Prostate gland (tissue), 2 donors: ENCODE measurements at regions not wholly inside any gene's neighbourhood (a gene's known extent, or its start where the extent isn't known, plus 50 kb on each side); places are given as distances from the start of the nearest gene placed in this dataset.

ENCODE experiments used
- DNase-seq: peaks from one replicate; pipeline ENCODE4 v3.0.0-alpha.2; 2019; ENCODE audit warnings: low spot score
- H3K27ac ChIP-seq, 2 donors: fragments of 200-600 bp; sonication (generic); 2 replicates each; pipeline ENCODE4 v1.5.1; 2017 to 2019
- H3K27me3 ChIP-seq: fragments of 200-600 bp; sonication (generic); replicated peaks from 2 replicates; pipeline ENCODE4 v1.5.1; 2019; ENCODE audit not compliant: insufficient read depth
- H3K36me3 ChIP-seq, 2 donors: fragments of 200-600 bp; sonication (generic); 1 replicate in 1 of 2; 2 replicates in 1 of 2; pipeline versions ENCODE4 v1.5.1 to v1.8.1; 2017 to 2019
- H3K4me1 ChIP-seq: fragments of 200-600 bp; sonication (generic); replicated peaks from 2 replicates; pipeline ENCODE4 v1.5.1; 2019
- H3K4me3 ChIP-seq, 2 donors: fragments of 200-600 bp; sonication (generic); 2 replicates each; pipeline ENCODE4 v1.5.1; 2017 to 2019
- H3K9me3 ChIP-seq: fragments of 200-600 bp; sonication (generic); 2 replicates; pipeline ENCODE4 v1.5.1; 2017
- CTCF ChIP-seq, 4 experiments: fragments of 200-600 bp in 2 of 4; fragments of 450-650 bp in 2 of 4; sonication (generic) in 2 of 4; IDR thresholded peaks; 1 replicate in 3 of 4; 2 replicates in 1 of 4; pipeline ENCODE4 v1.5.1; 2016 to 2019; ENCODE audit warnings: antibody characterized with exemption in 4 of 4, mild to moderate bottlenecking in 2 of 4, moderate library complexity in 2 of 4
- POLR2A ChIP-seq: fragments of 450-650 bp; IDR thresholded peaks from one replicate; pipeline ENCODE4 v1.6.1; 2016; ENCODE audit warnings: antibody characterized with exemption, mild to moderate bottlenecking
- POLR2AphosphoS5 ChIP-seq: sonication (generic); formaldehyde crosslinking; IDR thresholded peaks from one replicate; pipeline ENCODE4 v1.6.1; 2017; ENCODE audit warnings: antibody characterized with exemption
- WGBS: methylation state at CpG from one replicate; pipeline ENCODE4 v1.1.5; 2018; 5-methylcytosine and 5-hydroxymethylcytosine counted together
- intact Hi-C: fragments of 100-400 bp; cut with DNase I; formaldehyde crosslinking; loops from one replicate; pipeline ENCODE4 v1.14.2; 2022

DNA sequence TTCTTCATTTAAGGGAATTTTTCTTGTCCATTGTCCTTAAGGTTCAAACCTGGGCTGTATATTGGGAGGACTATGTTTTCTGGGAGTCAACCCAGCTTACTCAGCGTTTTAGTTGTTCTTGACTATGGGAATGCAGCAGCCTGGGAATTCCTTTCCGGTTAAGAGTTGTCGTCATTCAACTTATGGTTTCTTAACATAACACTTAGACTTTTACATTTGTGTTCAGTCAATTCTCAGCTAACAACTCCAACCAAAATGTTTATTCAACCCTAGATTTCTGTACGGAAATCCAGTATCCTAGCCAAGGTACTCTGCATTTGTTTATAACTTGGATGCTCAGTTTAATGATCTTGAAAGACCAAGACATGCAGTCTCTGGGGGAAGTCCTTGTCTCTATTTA, 960.9 kb downstream of the CBLN2 start:
- Histone ChIP-seq H3K36me3 (no peaks in the 10 kb centered on the region), H3K9me3 (no peaks in the 10 kb centered on the region), H3K27ac (no peak overlapping the region), H3K4me3 (no peak overlapping the region), H3K27me3 (no peaks in the 10 kb centered on the region), H3K4me1 (no peaks in the 10 kb centered on the region)
- no peak for DNase-seq
- intact Hi-C loops, result no loop called here
- 59% methylated on average over 4 of the region's 4 CpGs for WGBS
- TF ChIP-seq CTCF (IDR thresholded peaks at IDR 0.05) (no peak), POLR2A (no peak), POLR2AphosphoS5 (no peak)

DNA sequence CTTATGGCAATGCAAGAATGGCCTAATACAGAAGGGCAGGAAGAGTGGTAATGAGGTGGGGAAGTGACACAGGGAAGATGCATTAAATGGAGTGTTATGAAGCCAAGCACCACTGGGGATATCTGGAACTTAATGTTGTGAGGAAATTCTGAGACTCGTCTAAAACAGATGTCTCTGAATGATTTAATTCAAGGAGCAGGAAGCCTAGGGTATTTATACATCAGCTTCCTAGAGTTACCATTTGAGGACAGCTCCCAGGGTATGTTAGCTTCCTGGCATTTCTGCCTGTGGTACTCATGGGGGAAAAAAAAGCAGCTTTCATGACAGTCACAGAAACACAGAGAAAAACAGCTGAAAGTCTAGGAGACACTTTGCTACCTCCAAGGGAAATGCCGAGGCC, 989.5 kb downstream of the CBLN2 start:
- intact Hi-C loops, result no loop called here
- Histone ChIP-seq H3K27ac (no peak overlapping the region), H3K9me3 (no peaks in the 10 kb centered on the region), H3K36me3 (no peaks in the 10 kb centered on the region), H3K4me1 (no peaks in the 10 kb centered on the region), H3K27me3 (no peaks in the 10 kb centered on the region), H3K4me3 (no peak overlapping the region)
- 60% methylated on average over 2 of the region's 2 CpGs for WGBS
- DNase-seq, result no peak
- no peak for TF ChIP-seq POLR2A
- no peak for TF ChIP-seq CTCF (IDR thresholded peaks at IDR 0.05)
- no peak for TF ChIP-seq POLR2AphosphoS5

DNA sequence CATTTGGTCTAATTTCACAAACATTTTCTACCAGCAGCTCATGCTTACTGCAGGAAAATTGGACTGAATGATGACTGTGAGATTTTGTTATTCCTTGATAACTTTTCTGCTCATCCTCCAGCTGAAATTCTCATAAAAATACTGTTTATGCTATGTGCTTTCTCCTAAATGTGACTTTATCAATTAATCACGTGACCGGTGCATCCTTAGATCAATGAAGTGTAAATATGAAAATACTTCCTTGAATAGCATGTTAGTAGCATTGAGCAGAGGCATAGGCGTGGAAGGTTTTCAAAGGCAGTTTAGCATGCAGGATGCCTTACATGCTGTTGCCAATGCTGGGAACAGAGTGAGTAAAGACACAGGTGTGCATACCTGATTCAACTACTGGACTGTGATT, 1002.5 kb downstream of the CBLN2 start:
- Histone ChIP-seq H3K4me1 (no peaks in the 10 kb centered on the region), H3K27ac (no peak overlapping the region), H3K4me3 (no peak overlapping the region), H3K27me3 (no peaks in the 10 kb centered on the region), H3K36me3 (no peaks in the 10 kb centered on the region), H3K9me3 (no peaks in the 10 kb centered on the region)
- no peak for DNase-seq
- intact Hi-C loops, result no loop called here
- WGBS, result 71% methylated on average over 3 of the region's 3 CpGs
- no peak for TF ChIP-seq CTCF (IDR thresholded peaks at IDR 0.05)
- TF ChIP-seq POLR2AphosphoS5, result no peak
- TF ChIP-seq POLR2A, result no peak

- 18% methylated on average over 3 of the region's 3 CpGs for WGBS
- no peak for TF ChIP-seq POLR2A
- TF ChIP-seq CTCF (IDR thresholded peaks at IDR 0.05), result no peak
- TF ChIP-seq POLR2AphosphoS5, result no peak
- no peak overlapping the region for H3K4me3 ChIP-seq
These were observed 1014.3 kb downstream of the CBLN2 start for GRCh38 chr18:71529703-71530303.

More at GRCh38 chr18:71529703-71530303, 1014.3 kb downstream of the CBLN2 start:
- intact Hi-C loops, result no loop called here
- no peaks in the 10 kb centered on the region for H3K27me3 ChIP-seq
- H3K9me3 ChIP-seq, result no peaks in the 10 kb centered on the region
- DNase-seq, result no peak
- no peak overlapping the region for H3K27ac ChIP-seq
- H3K4me1 ChIP-seq, result no peaks in the 10 kb centered on the region
- H3K36me3 ChIP-seq, result no peaks in the 10 kb centered on the region
